ENCODE measurements at regions not wholly inside any gene's neighbourhood (a gene's known extent, or its start where the extent isn't known, plus 50 kb on each side); places are given as distances from the start of the nearest gene placed in this dataset.

GRCh38 chr9:126049088-126049487, 277.5 kb upstream of the MVB12B start:
- no peak overlapping the region for H3K27ac ChIP-seq
- intact Hi-C loops (cut with DNase I) = no loop called here
- H3K27me3 ChIP-seq = peaks cover 0 to 28% of the 10 kb centered on the region in 2 donors
- H3K9me3 ChIP-seq = peaks cover 0 to 14% of the 10 kb centered on the region in 2 donors
- TF ChIP-seq, protein P1, sequence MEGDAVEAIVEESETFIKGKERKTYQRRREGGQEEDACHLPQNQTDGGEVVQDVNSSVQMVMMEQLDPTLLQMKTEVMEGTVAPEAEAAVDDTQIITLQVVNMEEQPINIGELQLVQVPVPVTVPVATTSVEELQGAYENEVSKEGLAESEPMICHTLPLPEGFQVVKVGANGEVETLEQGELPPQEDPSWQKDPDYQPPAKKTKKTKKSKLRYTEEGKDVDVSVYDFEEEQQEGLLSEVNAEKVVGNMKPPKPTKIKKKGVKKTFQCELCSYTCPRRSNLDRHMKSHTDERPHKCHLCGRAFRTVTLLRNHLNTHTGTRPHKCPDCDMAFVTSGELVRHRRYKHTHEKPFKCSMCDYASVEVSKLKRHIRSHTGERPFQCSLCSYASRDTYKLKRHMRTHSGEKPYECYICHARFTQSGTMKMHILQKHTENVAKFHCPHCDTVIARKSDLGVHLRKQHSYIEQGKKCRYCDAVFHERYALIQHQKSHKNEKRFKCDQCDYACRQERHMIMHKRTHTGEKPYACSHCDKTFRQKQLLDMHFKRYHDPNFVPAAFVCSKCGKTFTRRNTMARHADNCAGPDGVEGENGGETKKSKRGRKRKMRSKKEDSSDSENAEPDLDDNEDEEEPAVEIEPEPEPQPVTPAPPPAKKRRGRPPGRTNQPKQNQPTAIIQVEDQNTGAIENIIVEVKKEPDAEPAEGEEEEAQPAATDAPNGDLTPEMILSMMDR (IDR thresholded peaks at IDR 0.05) = no peak
- no peaks in the 10 kb centered on the region for H3K4me1 ChIP-seq
- DNase-seq (no peak), ATAC-seq (no peak)
- no peaks in the 10 kb centered on the region for H3K36me3 ChIP-seq
- H3K4me3 ChIP-seq = no peak overlapping the region

DNA sequence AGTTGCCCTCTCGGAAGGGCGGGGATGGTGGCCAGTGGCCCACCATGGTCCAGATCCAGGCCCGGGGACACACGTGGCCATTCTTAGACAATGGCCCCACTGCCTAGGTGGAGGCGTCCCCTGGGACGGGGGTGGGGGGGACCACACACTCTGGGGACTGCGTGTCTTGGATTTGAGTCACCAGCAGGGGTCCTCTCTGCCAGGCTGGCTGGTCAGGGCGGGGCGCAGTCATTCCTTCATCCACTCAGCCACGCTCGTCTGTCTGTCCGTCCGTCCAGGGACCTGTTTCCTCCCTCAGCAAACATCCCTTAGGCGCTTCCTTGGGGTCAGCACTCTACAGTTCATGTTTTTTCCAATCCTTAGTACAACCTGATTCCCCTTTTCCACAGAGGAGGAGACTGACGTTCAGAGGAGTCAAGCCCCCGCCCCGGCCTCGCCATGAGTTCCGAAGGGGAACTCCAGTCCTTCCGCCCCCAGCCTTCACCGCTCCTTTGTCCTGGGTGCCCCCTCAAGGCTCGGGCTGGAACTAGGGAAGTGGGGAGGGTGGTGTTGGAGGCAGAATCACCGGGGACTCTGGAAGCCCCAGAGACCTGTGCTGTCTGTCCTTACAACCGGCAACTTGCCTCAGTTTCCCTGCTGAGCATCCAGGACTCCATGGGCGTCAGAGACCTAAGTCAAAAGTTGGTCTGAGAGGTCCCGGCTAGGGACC, 276.6 kb upstream of the MVB12B start:
- ATAC-seq = no peak
- Histone ChIP-seq H3K27me3 (peaks cover 0 to 38% of the 10 kb centered on the region in 2 donors), H3K4me1 (no peaks in the 10 kb centered on the region), H3K4me3 (no peak overlapping the region), H3K36me3 (no peaks in the 10 kb centered on the region), H3K27ac (no peak overlapping the region), H3K9me3 (peaks cover 0 to 14% of the 10 kb centered on the region in 2 donors)
- TF ChIP-seq, protein P1 (IDR thresholded peaks at IDR 0.05) = no peak
- intact Hi-C loops (cut with DNase I) = no loop called here
- no peak for DNase-seq

DNA sequence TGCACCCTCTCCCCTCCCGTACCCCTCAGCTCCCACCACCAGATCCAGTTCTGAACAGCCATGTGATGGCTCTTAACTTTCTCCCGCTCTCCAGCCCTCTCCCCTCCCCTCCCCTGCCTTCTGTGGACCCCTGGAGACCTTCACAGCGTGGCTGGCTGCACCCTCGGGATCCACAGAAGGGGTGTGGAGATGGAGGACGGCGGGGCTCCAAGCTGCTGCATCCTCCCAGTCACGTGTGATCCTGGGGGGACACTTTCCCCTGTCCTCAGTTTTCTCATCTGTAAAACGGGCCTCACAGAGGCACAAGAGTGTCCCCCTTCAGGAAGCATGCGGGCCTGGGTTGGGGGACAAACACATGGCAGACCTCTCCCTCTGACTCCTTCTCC, 276.0 kb upstream of the MVB12B start:
- Histone ChIP-seq H3K4me1 (no peaks in the 10 kb centered on the region), H3K9me3 (peaks cover 0 to 9% of the 10 kb centered on the region in 2 donors), H3K4me3 (no peak overlapping the region), H3K27me3 (peaks cover 0 to 43% of the 10 kb centered on the region in 2 donors), H3K36me3 (no peaks in the 10 kb centered on the region), H3K27ac (no peak overlapping the region)
- ATAC-seq (no peak), DNase-seq (no peak)
- TF ChIP-seq, protein P1 (IDR thresholded peaks at IDR 0.05) = no peak
- intact Hi-C loops (cut with DNase I) = no loop called here

- Histone ChIP-seq H3K4me3 (no peak overlapping the region), H3K4me1 (no peaks in the 10 kb centered on the region), H3K9me3 (no peaks in the 10 kb centered on the region), H3K27ac (no peak overlapping the region), H3K36me3 (no peaks in the 10 kb centered on the region), H3K27me3 (peaks cover 0 to 45% of the 10 kb centered on the region in 2 donors)
- TF ChIP-seq, protein P1 (IDR thresholded peaks at IDR 0.05) = no peak
- ATAC-seq (no peak), DNase-seq (no peak)
- intact Hi-C loops (cut with DNase I) = no loop called here
Observed at GRCh38 chr9:126051446-126052130, 275.0 kb upstream of the MVB12B start.

- intact Hi-C loops (cut with DNase I) = no loop called here
- ATAC-seq (no peak), DNase-seq (no peak)
- H3K27me3 ChIP-seq = peaks cover 0 to 50% of the 10 kb centered on the region in 2 donors
- TF ChIP-seq, protein P1 (IDR thresholded peaks at IDR 0.05) = no peak
- no peak overlapping the region for H3K27ac ChIP-seq
- no peak overlapping the region for H3K4me3 ChIP-seq
- no peaks in the 10 kb centered on the region for H3K4me1 ChIP-seq
- no peaks in the 10 kb centered on the region for H3K9me3 ChIP-seq
- H3K36me3 ChIP-seq = no peaks in the 10 kb centered on the region
Observed at GRCh38 chr9:126052791-126053190, 273.8 kb upstream of the MVB12B start.

Measured in left lung (tissue), 4 donors.